Hindlimb muscle (tissue), 1 donor: ENCODE measurements at regions not wholly inside any gene's neighbourhood (a gene's known extent, or its start where the extent isn't known, plus 50 kb on each side); places are given as distances from the start of the nearest gene placed in this dataset.
"Not testable (repeated sequence)": the region's sequence is repeated elsewhere in the genome, so short reads cannot be mapped to it uniquely, and the experiment has no call there.

Experiments used
- DNase-seq: peaks from one replicate; pipeline ENCODE4 v3.0.0-alpha.2; 2013

GRCh38 chr22:22784249-22785039 is 103.2 kb upstream of the IGLL5 start:
- no peak for DNase-seq

GRCh38 chr22:22785316-22786065 is 102.1 kb upstream of the IGLL5 start:
- DNase-seq, result no peak

- no peak for DNase-seq
Measured at GRCh38 chr22:22786301-22787115, 101.1 kb upstream of the IGLL5 start.

GRCh38 chr22:22787151-22787550 is 100.5 kb upstream of the IGLL5 start:
- DNase-seq, result no peak

GRCh38 chr22:22787786-22788459 is 99.7 kb upstream of the IGLL5 start:
- peak; percentile 21 for DNase-seq

- DNase-seq, result no peak
Measured at GRCh38 chr22:22788460-22789037, 99.1 kb upstream of the IGLL5 start.

- DNase-seq, result no peak
Measured at GRCh38 chr22:22789233-22789921, 98.2 kb upstream of the IGLL5 start.

- no peak for DNase-seq
Measured at GRCh38 chr22:22789922-22790845, 97.4 kb upstream of the IGLL5 start.

- DNase-seq, result no peak
Measured at GRCh38 chr22:22791438-22792181, 96.0 kb upstream of the IGLL5 start.

- not testable (repeated sequence) for DNase-seq
Measured at GRCh38 chr22:22792205-22792786, 95.3 kb upstream of the IGLL5 start.

GRCh38 chr22:22795639-22796038 is 92.0 kb upstream of the IGLL5 start:
- DNase-seq, result not testable (repeated sequence)

GRCh38 chr22:22796724-22797123 is 90.9 kb upstream of the IGLL5 start:
- DNase-seq, result no peak

GRCh38 chr22:22798232-22798616 is 89.4 kb upstream of the IGLL5 start:
- no peak for DNase-seq

- DNase-seq, result no peak
Measured at GRCh38 chr22:22798716-22799115, 88.9 kb upstream of the IGLL5 start.

- no peak for DNase-seq
Measured at GRCh38 chr22:22799561-22799960, 88.1 kb upstream of the IGLL5 start.

GRCh38 chr22:22800716-22801115 is 86.9 kb upstream of the IGLL5 start:
- peak; percentile 64 for DNase-seq

GRCh38 chr22:22802339-22802970 is 85.2 kb upstream of the IGLL5 start:
- no peak for DNase-seq

- no peak for DNase-seq
Measured at GRCh38 chr22:22803285-22803853, 84.2 kb upstream of the IGLL5 start.
